ENCODE measurements at regions not wholly inside any gene's neighbourhood (a gene's known extent, or its start where the extent isn't known, plus 50 kb on each side); places are given as distances from the start of the nearest gene placed in this dataset.

- no peak overlapping the region for H3K4me2 ChIP-seq (ENCODE audit: low read depth, low read length, poor library complexity, severe bottlenecking)
- H2AFZ ChIP-seq (ENCODE audit: low read length) = no peak overlapping the region
- no peaks in the 10 kb centered on the region for H4K20me1 ChIP-seq (ENCODE audit: insufficient read depth, low read length, poor library complexity, severe bottlenecking)
- no peaks in the 10 kb centered on the region for H3K36me3 ChIP-seq (ENCODE audit: insufficient read depth, low read length)
- no peaks in the 10 kb centered on the region for H3K4me1 ChIP-seq (ENCODE audit: insufficient read depth, low read length, poor library complexity, severe bottlenecking)
- no peaks in the 10 kb centered on the region for H3K79me2 ChIP-seq (ENCODE audit: insufficient read depth, low read length)
- H3F3A ChIP-seq (ENCODE audit: low read depth) = no peaks in the 10 kb centered on the region
- H3K27me3 ChIP-seq (ENCODE audit: insufficient read depth, low read length, poor library complexity, severe bottlenecking) = no peaks in the 10 kb centered on the region
- no peaks in the 10 kb centered on the region for H3K9me3 ChIP-seq (ENCODE audit: insufficient read depth, low read depth, low read length)
- no peak overlapping the region for H3K4me3 ChIP-seq (ENCODE audit: low read length, poor library complexity, severe bottlenecking)
- H3K9me2 ChIP-seq (replicated peaks; ENCODE audit: low read depth, low read length) = no peaks in the 10 kb centered on the region
- TF ChIP-seq EZH2phosphoT487 (IDR thresholded peaks at IDR 0.05; ENCODE audit: borderline replicate concordance) (no peak), CTCF (conservative IDR thresholded peaks at IDR 0.05; ENCODE audit: low read length) (no peak)
- H3K9ac ChIP-seq (ENCODE audit: low read depth, low read length, poor library complexity, severe bottlenecking) = no peak overlapping the region
Measured at GRCh38 chr11:127972816-127973215, 614.5 kb downstream of the ETS1 start.

- Histone ChIP-seq H3K36me3 (ENCODE audit: insufficient read depth, low read length) (no peaks in the 10 kb centered on the region), H4K20me1 (ENCODE audit: insufficient read depth, low read length, poor library complexity, severe bottlenecking) (no peaks in the 10 kb centered on the region), H3K9me3 (ENCODE audit: insufficient read depth, low read depth, low read length) (no peaks in the 10 kb centered on the region), H3K4me3 (ENCODE audit: low read length, poor library complexity, severe bottlenecking) (no peak overlapping the region), H3K4me2 (ENCODE audit: low read depth, low read length, poor library complexity, severe bottlenecking) (no peak overlapping the region), H3F3A (ENCODE audit: low read depth) (no peaks in the 10 kb centered on the region), H2AFZ (ENCODE audit: low read length) (no peak overlapping the region), H3K9ac (ENCODE audit: low read depth, low read length, poor library complexity, severe bottlenecking) (no peak overlapping the region), H3K4me1 (ENCODE audit: insufficient read depth, low read length, poor library complexity, severe bottlenecking) (no peaks in the 10 kb centered on the region), H3K9me2 (replicated peaks; ENCODE audit: low read depth, low read length) (no peaks in the 10 kb centered on the region), H3K27me3 (ENCODE audit: insufficient read depth, low read length, poor library complexity, severe bottlenecking) (no peaks in the 10 kb centered on the region), H3K79me2 (ENCODE audit: insufficient read depth, low read length) (no peaks in the 10 kb centered on the region)
- TF ChIP-seq CTCF (conservative IDR thresholded peaks at IDR 0.05; ENCODE audit: low read length) (no peak), EZH2phosphoT487 (IDR thresholded peaks at IDR 0.05; ENCODE audit: borderline replicate concordance) (no peak)
Measured at GRCh38 chr11:127971448-127971847, 615.9 kb downstream of the ETS1 start.

- H3K4me2 ChIP-seq (ENCODE audit: low read depth, low read length, poor library complexity, severe bottlenecking) = no peak overlapping the region
- H3K9ac ChIP-seq (ENCODE audit: low read depth, low read length, poor library complexity, severe bottlenecking) = no peak overlapping the region
- no peaks in the 10 kb centered on the region for H3K4me1 ChIP-seq (ENCODE audit: insufficient read depth, low read length, poor library complexity, severe bottlenecking)
- TF ChIP-seq CTCF (conservative IDR thresholded peaks at IDR 0.05; ENCODE audit: low read length) = no peak
- TF ChIP-seq EZH2phosphoT487 (IDR thresholded peaks at IDR 0.05; ENCODE audit: borderline replicate concordance) = no peak
- no peak overlapping the region for H2AFZ ChIP-seq (ENCODE audit: low read length)
- no peaks in the 10 kb centered on the region for H3F3A ChIP-seq (ENCODE audit: low read depth)
- H3K27me3 ChIP-seq (ENCODE audit: insufficient read depth, low read length, poor library complexity, severe bottlenecking) = no peaks in the 10 kb centered on the region
- H3K4me3 ChIP-seq (ENCODE audit: low read length, poor library complexity, severe bottlenecking) = no peak overlapping the region
- H3K79me2 ChIP-seq (ENCODE audit: insufficient read depth, low read length) = no peaks in the 10 kb centered on the region
- H3K9me2 ChIP-seq (replicated peaks; ENCODE audit: low read depth, low read length) = no peaks in the 10 kb centered on the region
- no peaks in the 10 kb centered on the region for H3K36me3 ChIP-seq (ENCODE audit: insufficient read depth, low read length)
- no peaks in the 10 kb centered on the region for H4K20me1 ChIP-seq (ENCODE audit: insufficient read depth, low read length, poor library complexity, severe bottlenecking)
- no peaks in the 10 kb centered on the region for H3K9me3 ChIP-seq (ENCODE audit: insufficient read depth, low read depth, low read length)
Measured at GRCh38 chr11:127966821-127967220, 620.5 kb downstream of the ETS1 start.
